CD4-positive, alpha-beta T cell treated with Interleukin-4 for 4 hours (primary cell): ENCODE measurements at regions not wholly inside any gene's neighbourhood (a gene's known extent, or its start where the extent isn't known, plus 50 kb on each side); places are given as distances from the start of the nearest gene placed in this dataset.

Experiments used
- DNase-seq: peaks from one replicate; pipeline ENCODE4 v3.0.0-alpha.2; 2020

- DNase-seq = peak; percentile 85
Observed at GRCh38 chr1:181142096-181142958, 53.8 kb downstream of the IER5 start.

- no peak for DNase-seq
Observed at GRCh38 chr1:181143102-181143859, 54.8 kb downstream of the IER5 start.

- DNase-seq = no peak
Observed at GRCh38 chr1:181144238-181144637, 55.7 kb downstream of the IER5 start.

GRCh38 chr1:181148636-181149035 lies 60.1 kb downstream of the IER5 start:
- DNase-seq = no peak

GRCh38 chr1:181149326-181150125 lies 61.0 kb downstream of the IER5 start:
- DNase-seq = peak; percentile 83

GRCh38 chr1:181150273-181150672 lies 61.8 kb downstream of the IER5 start:
- no peak for DNase-seq

- no peak for DNase-seq
Observed at GRCh38 chr1:181150842-181151241, 62.3 kb downstream of the IER5 start.

- no peak for DNase-seq
Observed at GRCh38 chr1:181151378-181152326, 63.2 kb downstream of the IER5 start.

- DNase-seq = no peak
Observed at GRCh38 chr1:181152892-181153633, 64.6 kb downstream of the IER5 start.

- no peak for DNase-seq
Observed at GRCh38 chr1:181153634-181153961, 65.1 kb downstream of the IER5 start.

GRCh38 chr1:181155339-181155738 lies 66.8 kb downstream of the IER5 start:
- DNase-seq = no peak

GRCh38 chr1:181159451-181160140 lies 71.1 kb downstream of the IER5 start:
- peak; percentile 72 for DNase-seq

GRCh38 chr1:181160322-181160721 lies 71.8 kb downstream of the IER5 start:
- no peak for DNase-seq

GRCh38 chr1:181160998-181161870 lies 72.7 kb downstream of the IER5 start:
- no peak for DNase-seq

GRCh38 chr1:181163662-181164061 lies 75.2 kb downstream of the IER5 start:
- DNase-seq = no peak

- DNase-seq = peak; percentile 77
Observed at GRCh38 chr1:181166377-181167196, 78.1 kb downstream of the IER5 start.

- no peak for DNase-seq
Observed at GRCh38 chr1:181169281-181169865, 80.9 kb downstream of the IER5 start.

GRCh38 chr1:181170194-181170593 lies 81.7 kb downstream of the IER5 start:
- no peak for DNase-seq
